ENCODE measurements at regions not wholly inside any gene's neighbourhood (a gene's known extent, or its start where the extent isn't known, plus 50 kb on each side); places are given as distances from the start of the nearest gene placed in this dataset.

DNA sequence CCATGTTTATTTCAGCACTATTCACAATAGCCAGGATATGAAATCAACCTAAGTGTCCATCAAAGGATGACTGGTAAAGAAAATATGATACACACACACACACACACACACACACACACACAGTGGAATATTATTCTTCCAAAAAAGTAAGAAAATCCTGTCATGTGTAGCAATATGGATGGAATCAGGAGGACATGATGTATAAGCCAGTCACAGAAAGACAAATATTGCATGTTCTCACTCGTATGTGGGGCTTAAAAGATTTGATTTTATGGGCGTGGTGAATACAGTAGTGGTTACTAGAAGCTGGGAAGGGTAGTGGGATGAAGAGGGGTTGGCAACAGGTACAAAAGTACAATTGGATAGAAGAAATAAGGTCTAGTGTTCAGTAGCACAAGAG lies 207.0 kb upstream of the PRDM1 start:
- H3K36me3 Mint-ChIP-seq, result no peaks in the 10 kb centered on the region
- no peak for DNase-seq (ENCODE audit: low spot score)

DNA sequence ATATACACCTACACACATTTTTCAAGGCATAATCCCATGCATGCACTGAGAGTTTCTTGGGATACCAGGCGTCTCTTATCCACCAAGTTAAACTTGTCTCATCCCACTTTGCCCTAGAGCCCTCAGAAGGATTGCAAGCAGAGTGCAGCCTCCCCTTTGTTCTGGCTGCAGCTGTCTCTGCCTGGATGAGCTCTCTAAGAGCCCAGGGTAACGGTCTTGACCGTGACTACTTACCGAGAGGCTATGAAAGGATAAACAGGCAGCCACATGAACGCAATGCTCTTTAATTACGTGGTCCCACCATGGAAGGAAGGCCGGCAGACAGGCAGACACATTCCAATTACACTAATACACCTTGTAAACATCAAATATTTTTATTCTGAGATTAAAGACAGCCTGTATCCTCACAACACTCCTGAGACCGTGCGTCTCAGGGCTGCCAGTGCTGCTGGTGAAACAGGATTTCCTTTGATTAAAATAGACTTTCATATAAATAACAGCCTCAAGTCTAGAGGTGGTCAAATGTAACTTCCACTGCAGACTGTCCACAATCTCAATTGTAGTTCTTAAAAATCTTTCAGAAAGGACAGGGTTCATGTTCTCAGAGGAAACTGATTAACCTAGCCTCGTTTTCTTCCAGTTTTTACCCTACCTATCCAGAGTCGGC lies 210.0 kb upstream of the PRDM1 start:
- H3K27me3 Mint-ChIP-seq (ENCODE audit: insufficient read depth, low read depth), result peaks cover 2% of the 10 kb centered on the region
- Histone ChIP-seq H3K36me3 (no peaks in the 10 kb centered on the region), H3K79me2 (ENCODE audit: low read depth) (no peaks in the 10 kb centered on the region), H3K4me1 (no peaks in the 10 kb centered on the region), H4K20me1 (ENCODE audit: low read depth) (no peaks in the 10 kb centered on the region), H2AFZ (replicated peaks) (no peak overlapping the region), H3F3A (ENCODE audit: low read depth) (no peaks in the 10 kb centered on the region), H3K27ac (no peak overlapping the region), H3K9me3 (ENCODE audit: low read depth) (no peaks in the 10 kb centered on the region), H3K27me3 (no peaks in the 10 kb centered on the region), H3K9ac (no peak overlapping the region), H3K4me3 (no peak overlapping the region), H3K4me2 (no peak overlapping the region)
- H3K9me3 Mint-ChIP-seq, result no peaks in the 10 kb centered on the region
- no peak for DNase-seq (ENCODE audit: low spot score)
- TF ChIP-seq, protein P1, sequence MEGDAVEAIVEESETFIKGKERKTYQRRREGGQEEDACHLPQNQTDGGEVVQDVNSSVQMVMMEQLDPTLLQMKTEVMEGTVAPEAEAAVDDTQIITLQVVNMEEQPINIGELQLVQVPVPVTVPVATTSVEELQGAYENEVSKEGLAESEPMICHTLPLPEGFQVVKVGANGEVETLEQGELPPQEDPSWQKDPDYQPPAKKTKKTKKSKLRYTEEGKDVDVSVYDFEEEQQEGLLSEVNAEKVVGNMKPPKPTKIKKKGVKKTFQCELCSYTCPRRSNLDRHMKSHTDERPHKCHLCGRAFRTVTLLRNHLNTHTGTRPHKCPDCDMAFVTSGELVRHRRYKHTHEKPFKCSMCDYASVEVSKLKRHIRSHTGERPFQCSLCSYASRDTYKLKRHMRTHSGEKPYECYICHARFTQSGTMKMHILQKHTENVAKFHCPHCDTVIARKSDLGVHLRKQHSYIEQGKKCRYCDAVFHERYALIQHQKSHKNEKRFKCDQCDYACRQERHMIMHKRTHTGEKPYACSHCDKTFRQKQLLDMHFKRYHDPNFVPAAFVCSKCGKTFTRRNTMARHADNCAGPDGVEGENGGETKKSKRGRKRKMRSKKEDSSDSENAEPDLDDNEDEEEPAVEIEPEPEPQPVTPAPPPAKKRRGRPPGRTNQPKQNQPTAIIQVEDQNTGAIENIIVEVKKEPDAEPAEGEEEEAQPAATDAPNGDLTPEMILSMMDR (IDR thresholded peaks at IDR 0.05), result no peak
- no peak for TF ChIP-seq EZH2 (IDR thresholded peaks at IDR 0.05)
- H3K36me3 Mint-ChIP-seq, result no peaks in the 10 kb centered on the region
- H3K27ac Mint-ChIP-seq, result peak overlapping the region; percentile 53
- H3K4me1 Mint-ChIP-seq, result peaks cover 10% of the 10 kb centered on the region
- H3K4me3 Mint-ChIP-seq, result no peak overlapping the region

More for the DNA sequence above, 207.0 kb upstream of the PRDM1 start:
- Mint-ChIP-seq H3K4me1 (peaks cover 10% of the 10 kb centered on the region), H3K27ac (no peak overlapping the region), H3K27me3 (ENCODE audit: insufficient read depth, low read depth) (peaks cover 4% of the 10 kb centered on the region), H3K9me3 (no peaks in the 10 kb centered on the region), H3K4me3 (no peak overlapping the region)
- H2AFZ ChIP-seq (replicated peaks), result no peak overlapping the region
- no peaks in the 10 kb centered on the region for H3K9me3 ChIP-seq (ENCODE audit: low read depth)
- H3K9ac ChIP-seq, result no peak overlapping the region
- H3F3A ChIP-seq (ENCODE audit: low read depth), result no peaks in the 10 kb centered on the region
- no peaks in the 10 kb centered on the region for H3K27me3 ChIP-seq
- H3K27ac ChIP-seq, result no peak overlapping the region
- H3K79me2 ChIP-seq (ENCODE audit: low read depth), result no peaks in the 10 kb centered on the region
- no peaks in the 10 kb centered on the region for H4K20me1 ChIP-seq (ENCODE audit: low read depth)
- no peak for TF ChIP-seq EZH2 (IDR thresholded peaks at IDR 0.05)
- TF ChIP-seq, protein P1 (IDR thresholded peaks at IDR 0.05), result no peak
- TF ChIP-seq EZH2phosphoT487 (IDR thresholded peaks at IDR 0.05), result no peak
- H3K36me3 ChIP-seq, result no peaks in the 10 kb centered on the region
- no peak overlapping the region for H3K4me2 ChIP-seq
- H3K4me1 ChIP-seq, result no peaks in the 10 kb centered on the region
- H3K4me3 ChIP-seq, result no peak overlapping the region

DNA sequence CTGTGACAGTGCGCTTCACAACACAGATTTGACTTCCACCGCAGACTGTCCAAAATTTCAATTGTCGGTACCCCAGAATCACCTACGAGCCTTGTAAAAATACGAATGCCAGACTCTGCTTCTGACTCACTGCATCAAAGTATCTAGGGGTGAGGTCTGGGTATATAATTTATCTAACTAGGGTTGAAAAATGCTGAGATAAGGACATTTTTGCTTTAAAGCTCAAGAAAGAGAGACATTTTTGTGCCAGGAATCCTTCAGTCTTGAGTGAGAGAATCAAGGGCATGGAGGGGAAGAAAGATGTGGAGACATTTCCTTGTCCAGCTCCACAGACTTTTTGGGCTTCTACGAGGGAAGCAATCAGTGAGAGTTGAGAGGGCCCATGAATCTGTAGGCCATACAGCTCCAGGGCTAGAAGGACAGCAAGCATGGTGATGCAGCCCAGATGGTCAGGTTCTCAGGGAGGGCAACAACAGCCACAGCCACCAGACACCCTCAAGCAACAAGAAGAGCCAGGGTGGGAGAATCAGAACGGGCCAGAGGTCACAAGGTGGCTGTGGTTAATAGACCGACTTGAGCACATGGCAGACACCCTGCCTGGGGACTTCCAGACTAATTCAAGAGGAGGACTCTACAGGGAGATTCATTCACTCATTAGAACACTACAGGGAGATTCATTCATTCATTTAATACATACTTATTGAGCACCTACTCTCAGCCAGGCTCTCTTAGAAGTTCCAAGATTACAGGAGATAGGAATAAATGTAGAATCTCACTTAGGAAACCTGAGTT lies 211.1 kb upstream of the PRDM1 start:
- H3K9me3 ChIP-seq (ENCODE audit: low read depth), result no peaks in the 10 kb centered on the region
- no peak overlapping the region for H3K4me2 ChIP-seq
- TF ChIP-seq EZH2 (IDR thresholded peaks at IDR 0.05) (no peak), EZH2phosphoT487 (IDR thresholded peaks at IDR 0.05) (no peak)
- TF ChIP-seq, protein P1 (IDR thresholded peaks at IDR 0.05), result no peak
- H3K36me3 Mint-ChIP-seq, result no peaks in the 10 kb centered on the region
- H3K9ac ChIP-seq, result no peak overlapping the region
- no peak overlapping the region for H3K27ac Mint-ChIP-seq
- no peak overlapping the region for H3K4me3 ChIP-seq
- H3K4me1 Mint-ChIP-seq, result peaks cover 8% of the 10 kb centered on the region
- no peaks in the 10 kb centered on the region for H3K79me2 ChIP-seq (ENCODE audit: low read depth)
- H2AFZ ChIP-seq (replicated peaks), result no peak overlapping the region
- no peaks in the 10 kb centered on the region for H3K9me3 Mint-ChIP-seq
- peaks cover 2% of the 10 kb centered on the region for H3K27me3 Mint-ChIP-seq (ENCODE audit: insufficient read depth, low read depth)
- H3K36me3 ChIP-seq, result no peaks in the 10 kb centered on the region
- no peaks in the 10 kb centered on the region for H3K4me1 ChIP-seq
- H3K27me3 ChIP-seq, result no peaks in the 10 kb centered on the region
- H3K4me3 Mint-ChIP-seq, result no peak overlapping the region
- no peak overlapping the region for H3K27ac ChIP-seq
- DNase-seq (ENCODE audit: low spot score), result no peak
- no peaks in the 10 kb centered on the region for H3F3A ChIP-seq (ENCODE audit: low read depth)
- H4K20me1 ChIP-seq (ENCODE audit: low read depth), result no peaks in the 10 kb centered on the region

Data from neural progenitor cell (in vitro differentiated cells).